ENCODE measurements at regions not wholly inside any gene's neighbourhood (a gene's known extent, or its start where the extent isn't known, plus 50 kb on each side); places are given as distances from the start of the nearest gene placed in this dataset.

GRCh38 chr3:44033123-44033522, 208.6 kb upstream of the TOPAZ1 start:
- in situ Hi-C loops (cut with MboI; ENCODE audit: low sequenced_read_pairs) = no loop called here

GRCh38 chr3:44036850-44037249, 204.8 kb upstream of the TOPAZ1 start:
- no peak overlapping the region for H3K4me3 ChIP-seq
- no peak for DNase-seq (ENCODE audit: low spot score in 2 of 2)
- H3K4me1 ChIP-seq = no peaks in the 10 kb centered on the region
- H3K36me3 ChIP-seq (replicated peaks) = no peaks in the 10 kb centered on the region
- in situ Hi-C loops (cut with MboI; ENCODE audit: low sequenced_read_pairs) = no loop called here
- H3K27me3 ChIP-seq (ENCODE audit: low read depth) = no peaks in the 10 kb centered on the region
- no peaks in the 10 kb centered on the region for H3K9me3 ChIP-seq

More at GRCh38 chr3:44033123-44033522, 208.6 kb upstream of the TOPAZ1 start:
- peaks cover 17% of the 10 kb centered on the region for H3K4me1 ChIP-seq
- H3K36me3 ChIP-seq (replicated peaks) = no peaks in the 10 kb centered on the region
- H3K4me3 ChIP-seq = no peak overlapping the region
- no peaks in the 10 kb centered on the region for H3K27me3 ChIP-seq (ENCODE audit: low read depth)
- no peaks in the 10 kb centered on the region for H3K9me3 ChIP-seq
- no peak for DNase-seq (ENCODE audit: low spot score in 2 of 2)

- no peak for DNase-seq (ENCODE audit: low spot score in 2 of 2)
- no peaks in the 10 kb centered on the region for H3K36me3 ChIP-seq (replicated peaks)
- no peak overlapping the region for H3K4me3 ChIP-seq
- no peaks in the 10 kb centered on the region for H3K27me3 ChIP-seq (ENCODE audit: low read depth)
- no peaks in the 10 kb centered on the region for H3K4me1 ChIP-seq
- in situ Hi-C loops (cut with MboI; ENCODE audit: low sequenced_read_pairs) = no loop called here
- H3K9me3 ChIP-seq = no peaks in the 10 kb centered on the region
These were observed 202.7 kb upstream of the TOPAZ1 start for GRCh38 chr3:44039006-44039405.

GRCh38 chr3:44041726-44042125, 200.0 kb upstream of the TOPAZ1 start:
- Histone ChIP-seq H3K4me3 (no peak overlapping the region), H3K36me3 (replicated peaks) (no peaks in the 10 kb centered on the region), H3K9me3 (no peaks in the 10 kb centered on the region), H3K4me1 (no peaks in the 10 kb centered on the region), H3K27me3 (ENCODE audit: low read depth) (no peaks in the 10 kb centered on the region)
- no peak for DNase-seq (ENCODE audit: low spot score in 2 of 2)
- in situ Hi-C loops (cut with MboI; ENCODE audit: low sequenced_read_pairs) = no loop called here

- DNase-seq (ENCODE audit: low spot score in 2 of 2) = no peak
- Histone ChIP-seq H3K36me3 (replicated peaks) (no peaks in the 10 kb centered on the region), H3K9me3 (no peaks in the 10 kb centered on the region), H3K4me3 (no peak overlapping the region), H3K27me3 (ENCODE audit: low read depth) (no peaks in the 10 kb centered on the region), H3K4me1 (no peaks in the 10 kb centered on the region)
- in situ Hi-C loops (cut with MboI; ENCODE audit: low sequenced_read_pairs) = no loop called here
These were observed 198.9 kb upstream of the TOPAZ1 start for GRCh38 chr3:44042772-44043171.

- no peak for DNase-seq (ENCODE audit: low spot score in 2 of 2)
- in situ Hi-C loops (cut with MboI; ENCODE audit: low sequenced_read_pairs) = no loop called here
These were observed 196.0 kb upstream of the TOPAZ1 start for GRCh38 chr3:44045476-44046275.

GRCh38 chr3:44047796-44048195, 193.9 kb upstream of the TOPAZ1 start:
- DNase-seq (ENCODE audit: low spot score in 2 of 2) = no peak
- H3K9me3 ChIP-seq = no peaks in the 10 kb centered on the region
- H3K27me3 ChIP-seq (ENCODE audit: low read depth) = no peaks in the 10 kb centered on the region
- no peaks in the 10 kb centered on the region for H3K4me1 ChIP-seq
- in situ Hi-C loops (cut with MboI; ENCODE audit: low sequenced_read_pairs) = no loop called here
- no peaks in the 10 kb centered on the region for H3K36me3 ChIP-seq (replicated peaks)
- no peak overlapping the region for H3K4me3 ChIP-seq

More at GRCh38 chr3:44045476-44046275, 196.0 kb upstream of the TOPAZ1 start:
- H3K4me3 ChIP-seq = no peak overlapping the region
- H3K36me3 ChIP-seq (replicated peaks) = no peaks in the 10 kb centered on the region
- no peaks in the 10 kb centered on the region for H3K9me3 ChIP-seq
- no peaks in the 10 kb centered on the region for H3K27me3 ChIP-seq (ENCODE audit: low read depth)
- H3K4me1 ChIP-seq = no peaks in the 10 kb centered on the region

- DNase-seq (ENCODE audit: low spot score in 2 of 2) = no peak
- H3K4me1 ChIP-seq = no peaks in the 10 kb centered on the region
- no peaks in the 10 kb centered on the region for H3K27me3 ChIP-seq (ENCODE audit: low read depth)
- in situ Hi-C loops (cut with MboI; ENCODE audit: low sequenced_read_pairs) = no loop called here
- no peaks in the 10 kb centered on the region for H3K9me3 ChIP-seq
- no peak overlapping the region for H3K4me3 ChIP-seq
- H3K36me3 ChIP-seq (replicated peaks) = no peaks in the 10 kb centered on the region
These were observed 193.3 kb upstream of the TOPAZ1 start for GRCh38 chr3:44048196-44048924.

- in situ Hi-C loops (cut with MboI; ENCODE audit: low sequenced_read_pairs) = no loop called here
- H3K4me1 ChIP-seq = no peaks in the 10 kb centered on the region
- H3K36me3 ChIP-seq (replicated peaks) = no peaks in the 10 kb centered on the region
- no peaks in the 10 kb centered on the region for H3K9me3 ChIP-seq
- no peak overlapping the region for H3K4me3 ChIP-seq
- no peaks in the 10 kb centered on the region for H3K27me3 ChIP-seq (ENCODE audit: low read depth)
- DNase-seq (ENCODE audit: low spot score in 2 of 2) = no peak
These were observed 192.7 kb upstream of the TOPAZ1 start for GRCh38 chr3:44048949-44049348.

- H3K4me1 ChIP-seq = no peaks in the 10 kb centered on the region
- in situ Hi-C loops (cut with MboI; ENCODE audit: low sequenced_read_pairs) = no loop called here
- no peak overlapping the region for H3K4me3 ChIP-seq
- no peaks in the 10 kb centered on the region for H3K9me3 ChIP-seq
- DNase-seq (ENCODE audit: low spot score in 2 of 2) = no peak
- H3K27me3 ChIP-seq (ENCODE audit: low read depth) = no peaks in the 10 kb centered on the region
- H3K36me3 ChIP-seq (replicated peaks) = no peaks in the 10 kb centered on the region
These were observed 191.6 kb upstream of the TOPAZ1 start for GRCh38 chr3:44050101-44050500.

- Histone ChIP-seq H3K4me3 (no peak overlapping the region), H3K9me3 (no peaks in the 10 kb centered on the region), H3K36me3 (replicated peaks) (no peaks in the 10 kb centered on the region), H3K4me1 (no peaks in the 10 kb centered on the region), H3K27me3 (ENCODE audit: low read depth) (no peaks in the 10 kb centered on the region)
- no peak for DNase-seq (ENCODE audit: low spot score in 2 of 2)
- in situ Hi-C loops (cut with MboI; ENCODE audit: low sequenced_read_pairs) = no loop called here
These were observed 190.8 kb upstream of the TOPAZ1 start for GRCh38 chr3:44050867-44051266.

- in situ Hi-C loops (cut with MboI; ENCODE audit: low sequenced_read_pairs) = no loop called here
- Histone ChIP-seq H3K27me3 (ENCODE audit: low read depth) (no peaks in the 10 kb centered on the region), H3K4me1 (no peaks in the 10 kb centered on the region), H3K4me3 (no peak overlapping the region), H3K9me3 (no peaks in the 10 kb centered on the region), H3K36me3 (replicated peaks) (no peaks in the 10 kb centered on the region)
- DNase-seq (ENCODE audit: low spot score in 2 of 2) = no peak
These were observed 185.7 kb upstream of the TOPAZ1 start for GRCh38 chr3:44055951-44056350.

GRCh38 chr3:44056446-44057240, 185.0 kb upstream of the TOPAZ1 start:
- no peaks in the 10 kb centered on the region for H3K4me1 ChIP-seq
- in situ Hi-C loops (cut with MboI; ENCODE audit: low sequenced_read_pairs) = no loop called here
- H3K36me3 ChIP-seq (replicated peaks) = no peaks in the 10 kb centered on the region
- no peaks in the 10 kb centered on the region for H3K9me3 ChIP-seq
- H3K4me3 ChIP-seq = no peak overlapping the region
- no peak for DNase-seq (ENCODE audit: low spot score in 2 of 2)
- H3K27me3 ChIP-seq (ENCODE audit: low read depth) = no peaks in the 10 kb centered on the region
